AG04449 (cell line): ENCODE measurements at regions not wholly inside any gene's neighbourhood (a gene's known extent, or its start where the extent isn't known, plus 50 kb on each side); places are given as distances from the start of the nearest gene placed in this dataset.
"Not testable (repeated sequence)": the region's sequence is repeated elsewhere in the genome, so short reads cannot be mapped to it uniquely, and the experiment has no call there.

ENCODE experiments used
- CTCF ChIA-PET: fragments of 350-600 bp; formaldehyde crosslinking; extraction: SDS; loops from one replicate; lab custom pipeline; 2021; ENCODE audit warnings: antibody characterized with exemption; lab: Yijun Ruan, JAX
- POLR2A ChIA-PET: fragments of 400-600, 350-600 bp; formaldehyde crosslinking; extraction: SDS; loops from one replicate; lab custom pipeline; 2020; ENCODE audit warnings: antibody characterized with exemption, inconsistent platforms; lab: Yijun Ruan, JAX
- DNase-seq: peaks from one replicate; pipeline ENCODE4 v3.0.0-alpha.2; 2010; ENCODE audit warnings: low read depth, low spot score
- H3K4me3 ChIP-seq: 2 replicates; pipeline ENCODE4 v1.5.1; 2011; ENCODE audit warnings: low read depth, mild to moderate bottlenecking, control low read depth, low read length

DNA sequence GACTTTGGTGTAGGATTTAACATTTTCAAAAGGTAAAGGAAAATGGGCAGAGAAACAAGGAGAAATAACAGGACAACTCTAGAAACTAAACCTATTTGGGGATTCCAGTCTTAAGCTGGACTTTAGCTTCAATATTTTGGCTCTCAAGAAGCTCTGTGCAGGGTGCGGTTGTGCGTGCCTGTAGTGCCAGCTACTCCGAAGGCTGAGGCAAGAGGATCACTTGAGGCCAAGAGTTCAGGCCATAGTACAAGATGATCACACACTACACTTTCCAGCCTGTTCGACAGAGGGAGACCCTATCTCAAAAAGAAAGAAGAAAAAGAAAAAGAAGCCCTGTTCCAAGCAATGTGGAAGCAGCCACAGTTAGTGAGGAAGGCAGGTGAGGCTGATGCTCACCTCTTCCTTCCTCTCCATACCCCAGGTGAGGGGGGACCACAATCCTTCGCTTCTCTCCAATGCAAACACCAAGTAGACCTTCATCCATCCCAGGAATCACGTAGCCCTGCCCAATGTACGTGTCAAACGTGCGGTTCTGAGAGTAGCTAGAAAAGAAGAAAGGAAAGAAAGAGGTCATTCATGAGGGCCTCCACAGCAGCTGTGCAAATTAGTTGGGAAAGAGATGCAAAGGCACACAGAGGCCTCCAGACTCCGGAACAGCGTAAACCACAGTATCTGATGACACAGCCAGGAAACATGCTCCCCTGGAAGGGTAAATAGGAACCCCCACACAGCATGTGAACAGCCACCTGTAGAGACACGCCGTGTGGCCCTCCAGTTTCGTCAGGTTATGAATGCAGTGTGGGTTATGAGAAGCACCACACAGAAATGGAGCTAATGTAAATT is 126.5 kb upstream of the VOPP1 start:
- CTCF ChIA-PET, DNase-seq, H3K4me3 ChIP-seq, POLR2A ChIA-PET: not testable (repeated sequence)

DNA sequence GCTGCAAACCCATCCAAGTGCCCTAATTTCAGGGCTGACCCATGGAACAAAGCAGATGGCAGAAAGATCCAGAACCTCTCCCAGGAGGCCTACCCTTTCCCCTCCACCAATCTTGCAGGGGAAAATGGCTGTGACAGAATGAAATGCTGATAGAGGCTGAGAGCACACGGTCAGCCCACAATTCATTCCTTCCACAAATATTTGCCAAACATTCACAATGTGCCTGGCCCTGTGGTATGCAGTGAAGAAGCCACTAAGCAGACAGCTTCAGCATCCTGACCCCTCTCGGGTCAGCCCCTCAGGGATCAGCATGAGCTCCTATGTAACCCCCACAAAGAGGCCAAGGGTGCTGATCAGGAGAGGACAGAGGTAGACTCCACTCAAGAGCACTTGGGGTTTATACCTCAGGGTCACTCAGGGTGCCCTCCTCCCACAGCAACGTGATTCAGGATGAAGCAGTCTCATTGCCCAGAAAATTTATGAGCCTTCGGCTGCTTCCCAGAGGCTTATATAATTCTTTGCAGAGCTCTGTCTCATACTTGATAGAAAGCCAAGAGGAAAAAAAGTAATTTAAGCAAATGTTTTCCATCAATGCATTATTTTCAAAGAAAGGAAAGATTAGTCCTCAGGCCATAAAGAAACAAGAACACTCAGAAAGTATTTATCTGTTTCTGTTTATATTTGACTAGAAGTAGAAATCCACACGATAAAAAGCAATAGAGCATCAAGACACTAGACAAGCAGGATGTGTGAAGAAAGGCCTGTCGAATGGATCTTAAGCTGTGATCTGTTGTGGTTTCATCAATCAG is 123.8 kb upstream of the VOPP1 start:
- CTCF ChIA-PET, H3K4me3 ChIP-seq, POLR2A ChIA-PET: not testable (repeated sequence)
- DNase-seq: peak; percentile 19

DNA sequence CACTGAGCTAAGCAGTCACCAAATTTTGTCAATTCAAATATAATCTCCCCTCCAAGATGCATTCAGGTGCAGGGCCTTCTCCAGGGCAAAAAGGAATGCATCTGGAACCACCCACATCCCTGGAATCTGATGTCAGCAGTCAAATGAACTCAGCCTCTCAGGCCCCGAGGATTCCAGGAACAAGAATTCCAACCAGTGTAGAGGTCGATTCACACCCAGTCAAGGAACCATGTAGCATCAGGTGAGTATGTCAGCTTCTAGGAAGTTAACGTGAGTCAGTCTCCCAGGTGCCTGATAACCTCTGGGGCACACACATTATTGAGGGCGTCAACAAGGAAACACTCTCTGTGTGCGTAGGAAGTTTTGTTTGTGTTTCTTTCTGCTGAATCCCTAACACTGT is 122.2 kb upstream of the VOPP1 start:
- CTCF ChIA-PET, H3K4me3 ChIP-seq, DNase-seq, POLR2A ChIA-PET: not testable (repeated sequence)

DNA sequence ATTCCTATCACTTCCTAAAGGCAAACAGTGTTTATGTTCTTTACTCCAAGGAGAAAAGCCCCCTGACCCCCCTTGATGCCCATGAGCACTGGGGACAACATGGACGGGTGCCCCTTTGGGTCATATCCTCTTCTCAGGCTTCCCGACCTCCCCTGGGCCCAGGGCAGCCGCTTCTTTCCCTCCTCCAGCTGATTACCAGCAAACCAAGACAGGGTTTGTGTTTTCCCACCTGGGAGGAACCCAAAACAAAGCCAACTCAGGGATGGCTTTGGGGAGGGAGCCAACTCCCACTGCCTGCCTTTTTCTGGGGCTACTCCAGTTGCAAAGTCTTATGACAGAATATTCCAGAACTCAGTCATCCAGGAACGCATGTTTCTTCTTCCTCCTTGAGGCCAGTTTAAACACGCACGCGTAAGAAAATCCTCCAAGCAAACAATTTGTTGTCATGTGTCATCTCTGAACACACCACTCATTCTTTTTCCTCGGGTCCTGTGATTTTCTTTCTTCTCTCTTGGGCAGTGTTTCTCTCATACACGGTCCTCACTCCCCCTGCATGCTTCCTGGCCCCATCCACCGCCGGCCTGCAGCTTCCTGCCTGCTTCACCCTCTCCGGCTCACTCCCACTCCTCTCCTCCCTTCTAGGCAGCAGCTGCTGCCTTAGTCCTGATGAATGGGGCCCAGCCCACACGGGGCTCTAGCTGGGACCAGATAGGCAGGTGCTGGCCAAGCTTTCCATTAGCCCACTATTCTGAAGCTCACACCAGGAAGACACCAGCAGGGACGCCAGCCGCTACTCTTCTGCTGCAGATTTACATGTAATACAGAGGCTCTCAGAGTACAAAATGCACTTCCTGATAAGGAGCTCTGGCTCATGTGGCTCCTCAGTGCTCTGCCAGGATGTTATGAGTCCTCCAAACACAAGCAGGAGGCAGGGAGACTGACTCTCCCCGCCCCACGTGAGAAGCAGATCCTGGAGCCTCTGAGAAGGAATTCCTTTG is 116.7 kb upstream of the VOPP1 start:
- DNase-seq, H3K4me3 ChIP-seq, CTCF ChIA-PET, POLR2A ChIA-PET: not testable (repeated sequence)

DNA sequence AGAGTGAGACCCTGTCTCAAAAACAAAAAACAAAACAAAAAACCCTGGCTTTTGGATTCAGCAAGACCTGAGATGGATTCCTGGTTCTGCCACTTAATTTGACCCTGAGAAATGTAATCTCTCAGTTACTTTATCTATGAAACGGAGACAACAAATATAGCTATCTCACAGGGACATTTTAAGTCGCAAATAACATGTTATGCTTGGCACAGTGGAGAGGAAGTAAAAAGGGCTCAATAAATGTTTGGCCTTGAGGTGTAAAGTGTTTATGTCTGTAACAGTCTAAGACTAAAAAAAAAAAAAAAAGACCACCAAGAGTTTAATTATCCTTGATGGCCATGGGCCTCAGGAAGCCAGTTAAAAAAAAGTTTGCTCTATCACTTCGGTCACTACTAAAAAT is 116.0 kb upstream of the VOPP1 start:
- CTCF ChIA-PET, DNase-seq, H3K4me3 ChIP-seq, POLR2A ChIA-PET: not testable (repeated sequence)

DNA sequence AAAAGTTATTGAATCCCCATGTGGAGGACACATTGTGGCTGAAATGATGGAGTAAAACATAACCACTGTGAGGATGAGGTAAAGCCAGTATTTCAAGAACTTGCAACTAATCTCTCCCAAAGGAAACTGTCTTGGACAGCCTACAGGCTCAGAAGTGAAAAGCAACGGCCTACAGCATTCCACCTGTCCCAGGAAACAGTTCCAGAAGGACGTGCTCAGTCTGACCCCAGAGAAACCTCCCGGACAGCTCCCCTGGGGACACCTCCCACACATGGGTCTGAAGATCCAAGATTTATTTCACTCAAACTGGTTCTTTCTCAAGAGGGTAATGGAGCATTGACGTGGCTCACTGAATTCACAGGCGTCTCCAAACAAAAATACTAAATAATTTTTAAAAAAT is 115.0 kb upstream of the VOPP1 start:
- DNase-seq, H3K4me3 ChIP-seq, CTCF ChIA-PET, POLR2A ChIA-PET: not testable (repeated sequence)

DNA sequence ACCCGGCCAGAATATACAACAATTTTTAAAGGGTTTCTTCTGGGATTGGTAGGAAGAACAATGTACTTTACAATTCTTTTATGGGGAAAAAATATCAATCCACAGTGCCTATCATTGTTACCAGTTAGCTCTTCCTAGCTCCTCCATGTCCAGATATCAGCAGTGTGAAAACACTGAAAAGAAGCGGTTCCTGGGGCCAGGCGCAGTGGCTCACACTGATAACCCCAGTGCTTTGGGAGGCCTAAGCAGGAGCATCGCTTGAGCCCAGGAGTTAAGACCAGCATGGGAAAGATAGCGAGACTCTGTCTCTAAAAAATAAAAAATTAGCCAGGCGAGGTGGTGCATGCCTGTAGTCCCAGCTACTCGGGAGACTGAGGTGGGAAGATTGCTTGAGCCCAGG is 114.5 kb upstream of the VOPP1 start:
- CTCF ChIA-PET, H3K4me3 ChIP-seq, DNase-seq, POLR2A ChIA-PET: not testable (repeated sequence)

DNA sequence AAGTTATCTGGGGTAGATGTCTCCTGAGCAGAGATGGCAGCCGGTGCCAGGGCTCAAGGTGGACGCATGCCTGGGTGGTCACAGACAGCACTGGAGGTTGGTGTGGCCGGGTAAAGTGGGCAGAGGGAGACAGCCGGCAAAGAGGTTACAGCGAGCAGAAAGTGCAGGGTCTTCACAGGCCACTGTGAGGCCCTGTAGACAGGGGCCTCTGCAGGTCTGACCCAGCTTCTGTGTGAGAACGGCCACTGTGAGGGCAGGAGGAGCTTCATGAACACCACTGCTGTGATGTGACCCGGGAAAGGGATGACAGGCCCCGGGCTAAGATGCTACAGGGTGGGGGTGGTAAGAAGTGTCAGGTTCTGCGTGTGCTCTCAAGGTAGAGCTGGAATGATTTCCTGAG is 111.2 kb upstream of the VOPP1 start:
- POLR2A ChIA-PET, CTCF ChIA-PET, H3K4me3 ChIP-seq, DNase-seq: not testable (repeated sequence)

DNA sequence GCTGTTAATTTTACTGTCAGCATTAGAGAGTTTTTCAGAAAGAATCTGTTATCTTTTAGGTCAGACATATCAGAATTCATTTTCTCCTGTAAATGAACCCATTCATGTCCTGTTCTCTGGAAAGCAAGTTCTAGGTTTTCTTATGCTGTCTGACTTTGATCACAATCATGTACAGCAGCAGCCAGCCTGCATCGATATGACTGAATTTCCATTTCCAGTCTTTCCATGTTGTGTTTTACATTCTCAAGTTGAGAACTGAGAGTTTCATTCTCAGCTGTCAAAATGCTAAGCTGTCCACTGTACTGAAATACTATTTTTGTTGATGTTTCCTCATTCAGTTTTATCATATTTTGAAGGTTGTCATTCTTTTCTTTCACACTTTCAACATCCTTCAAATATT is 103.3 kb upstream of the VOPP1 start:
- DNase-seq, CTCF ChIA-PET, H3K4me3 ChIP-seq, POLR2A ChIA-PET: not testable (repeated sequence)

DNA sequence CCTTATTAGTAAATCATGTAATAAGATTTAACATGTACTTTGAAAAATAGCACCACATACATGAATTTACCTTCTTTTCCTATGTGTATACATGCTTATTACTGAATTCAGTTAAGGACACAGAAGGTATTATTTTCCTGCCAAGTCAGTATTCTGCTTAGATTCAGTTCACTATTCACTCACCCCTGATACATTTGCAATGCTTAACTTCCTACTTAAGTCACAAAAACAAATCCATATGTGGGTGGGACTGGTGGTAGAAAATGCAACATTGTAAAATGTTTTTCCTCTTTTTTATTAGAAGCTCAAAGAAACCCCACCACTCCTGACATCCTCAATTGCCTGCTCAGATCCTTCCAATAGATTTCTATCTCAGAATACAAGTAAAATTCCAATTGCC is 101.2 kb upstream of the VOPP1 start:
- H3K4me3 ChIP-seq, DNase-seq, POLR2A ChIA-PET, CTCF ChIA-PET: not testable (repeated sequence)

DNA sequence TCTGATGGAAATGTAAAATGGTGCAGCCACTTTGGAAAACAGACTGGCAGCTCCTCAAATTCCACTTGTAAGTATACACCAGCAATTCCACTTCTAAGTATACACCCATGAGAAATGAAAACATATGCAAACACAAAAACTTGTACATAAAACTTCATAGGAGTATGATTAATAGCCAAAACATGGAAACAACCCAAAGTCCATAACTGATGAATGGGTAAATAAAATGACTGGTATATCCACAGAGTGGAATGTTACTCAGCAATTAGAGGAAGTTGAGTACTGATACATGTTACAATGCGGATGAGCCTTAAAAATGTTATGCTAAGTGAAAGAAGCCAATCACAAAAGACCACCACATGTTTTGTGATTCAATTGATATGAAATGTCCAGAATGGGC is 99.8 kb upstream of the VOPP1 start:
- H3K4me3 ChIP-seq, CTCF ChIA-PET, DNase-seq, POLR2A ChIA-PET: not testable (repeated sequence)
